ENCODE measurements at regions not wholly inside any gene's neighbourhood (a gene's known extent, or its start where the extent isn't known, plus 50 kb on each side); places are given as distances from the start of the nearest gene placed in this dataset.

DNA sequence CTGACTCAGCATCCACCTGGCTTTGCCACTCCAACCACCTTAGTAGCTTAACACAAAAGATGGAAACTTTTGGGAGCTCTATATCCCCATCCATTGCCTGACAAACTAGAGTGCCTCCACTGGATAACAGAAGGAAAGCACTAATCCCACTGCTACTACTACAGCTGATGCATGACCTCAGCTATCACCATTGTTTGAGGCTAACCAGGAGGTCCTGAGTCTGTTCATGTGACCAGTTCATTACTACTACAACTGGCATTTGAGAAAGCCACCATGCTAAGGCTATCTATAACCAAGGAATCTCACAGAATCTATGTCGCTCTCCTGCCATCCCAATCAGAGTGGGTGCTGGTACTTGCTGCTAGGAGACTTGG lies 604.3 kb upstream of the CA10 start:
- TF ChIP-seq, protein P1, sequence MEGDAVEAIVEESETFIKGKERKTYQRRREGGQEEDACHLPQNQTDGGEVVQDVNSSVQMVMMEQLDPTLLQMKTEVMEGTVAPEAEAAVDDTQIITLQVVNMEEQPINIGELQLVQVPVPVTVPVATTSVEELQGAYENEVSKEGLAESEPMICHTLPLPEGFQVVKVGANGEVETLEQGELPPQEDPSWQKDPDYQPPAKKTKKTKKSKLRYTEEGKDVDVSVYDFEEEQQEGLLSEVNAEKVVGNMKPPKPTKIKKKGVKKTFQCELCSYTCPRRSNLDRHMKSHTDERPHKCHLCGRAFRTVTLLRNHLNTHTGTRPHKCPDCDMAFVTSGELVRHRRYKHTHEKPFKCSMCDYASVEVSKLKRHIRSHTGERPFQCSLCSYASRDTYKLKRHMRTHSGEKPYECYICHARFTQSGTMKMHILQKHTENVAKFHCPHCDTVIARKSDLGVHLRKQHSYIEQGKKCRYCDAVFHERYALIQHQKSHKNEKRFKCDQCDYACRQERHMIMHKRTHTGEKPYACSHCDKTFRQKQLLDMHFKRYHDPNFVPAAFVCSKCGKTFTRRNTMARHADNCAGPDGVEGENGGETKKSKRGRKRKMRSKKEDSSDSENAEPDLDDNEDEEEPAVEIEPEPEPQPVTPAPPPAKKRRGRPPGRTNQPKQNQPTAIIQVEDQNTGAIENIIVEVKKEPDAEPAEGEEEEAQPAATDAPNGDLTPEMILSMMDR (conservative IDR thresholded peaks at IDR 0.05 in 1 of 2, IDR thresholded peaks at IDR 0.05 in 1 of 2; ENCODE audit: extremely low read depth in 1 of 2, insufficient read depth in 1 of 2, low read depth in 1 of 2, low read length in 2 of 2): no peak
- no peak for TF ChIP-seq EZH2 (IDR thresholded peaks at IDR 0.05; ENCODE audit: borderline replicate concordance, low read length)

All from mammary epithelial cell (primary cell).